Chondrocyte (in vitro differentiated cells): ENCODE measurements at regions not wholly inside any gene's neighbourhood (a gene's known extent, or its start where the extent isn't known, plus 50 kb on each side); places are given as distances from the start of the nearest gene placed in this dataset.

ENCODE experiments used
- DNase-seq: peaks from one replicate; pipeline ENCODE4 v3.0.0; 2021; ENCODE audit warnings: mixed read lengths, low spot score
- H3K27ac Mint-ChIP-seq: one replicate; pipeline ENCODE4 v1.8.0; 2021; ENCODE audit warnings: mild to moderate bottlenecking, moderate library complexity, mixed read lengths; ENCODE audit not compliant: unreplicated experiment
- H3K27me3 Mint-ChIP-seq: 2 replicates; pipeline ENCODE4 v1.8.0; 2021; ENCODE audit warnings: low read depth, mixed read lengths
- H3K36me3 Mint-ChIP-seq: 2 replicates; pipeline ENCODE4 v1.8.0; 2021; ENCODE audit warnings: low read depth, mixed read lengths
- H3K4me1 Mint-ChIP-seq: 2 replicates; pipeline ENCODE4 v1.8.0; 2021; ENCODE audit warnings: low read depth, mild to moderate bottlenecking, mixed read lengths
- H3K4me3 Mint-ChIP-seq: one replicate; pipeline ENCODE4 v1.8.0; 2021; ENCODE audit warnings: mild to moderate bottlenecking, moderate library complexity, mixed read lengths; ENCODE audit not compliant: unreplicated experiment
- H3K9me3 Mint-ChIP-seq: 2 replicates; pipeline ENCODE4 v1.8.0; 2021; ENCODE audit warnings: low read depth, mixed read lengths
- TF ChIP-seq, protein P1 (sequence below): fragments of 200-600 bp; sonication (generic); IDR thresholded peaks from 2 replicates; pipeline ENCODE4 v1.5.0; 2021; ENCODE audit warnings: antibody characterized with exemption, mild to moderate bottlenecking, moderate library complexity

DNA sequence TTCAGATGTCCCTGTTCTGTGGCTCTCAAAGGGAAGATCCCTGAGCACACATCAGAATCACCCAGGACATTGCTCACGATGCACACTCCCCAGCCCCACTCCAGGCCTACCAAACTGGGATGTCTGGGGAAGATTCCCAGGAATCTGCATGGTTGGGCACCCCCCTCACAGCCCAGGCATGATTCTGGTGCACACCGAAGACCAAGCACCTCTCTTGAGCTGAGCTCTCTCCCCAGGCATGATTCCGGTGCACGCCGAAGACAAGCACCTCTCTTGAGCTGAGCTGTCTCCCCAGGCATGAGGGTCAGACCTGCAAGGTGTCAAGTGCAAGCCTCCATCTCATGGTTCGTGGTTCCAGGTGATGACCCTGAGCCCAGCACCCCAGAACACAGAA is 112.2 kb upstream of the MEF2A start:
- Mint-ChIP-seq H3K9me3 (peaks cover 5% of the 10 kb centered on the region), H3K36me3 (peaks cover 4% of the 10 kb centered on the region), H3K27ac (peak overlapping the region; percentile 84), H3K27me3 (no peaks in the 10 kb centered on the region), H3K4me1 (peaks cover 84% of the 10 kb centered on the region), H3K4me3 (no peak overlapping the region)
- TF ChIP-seq, protein P1, sequence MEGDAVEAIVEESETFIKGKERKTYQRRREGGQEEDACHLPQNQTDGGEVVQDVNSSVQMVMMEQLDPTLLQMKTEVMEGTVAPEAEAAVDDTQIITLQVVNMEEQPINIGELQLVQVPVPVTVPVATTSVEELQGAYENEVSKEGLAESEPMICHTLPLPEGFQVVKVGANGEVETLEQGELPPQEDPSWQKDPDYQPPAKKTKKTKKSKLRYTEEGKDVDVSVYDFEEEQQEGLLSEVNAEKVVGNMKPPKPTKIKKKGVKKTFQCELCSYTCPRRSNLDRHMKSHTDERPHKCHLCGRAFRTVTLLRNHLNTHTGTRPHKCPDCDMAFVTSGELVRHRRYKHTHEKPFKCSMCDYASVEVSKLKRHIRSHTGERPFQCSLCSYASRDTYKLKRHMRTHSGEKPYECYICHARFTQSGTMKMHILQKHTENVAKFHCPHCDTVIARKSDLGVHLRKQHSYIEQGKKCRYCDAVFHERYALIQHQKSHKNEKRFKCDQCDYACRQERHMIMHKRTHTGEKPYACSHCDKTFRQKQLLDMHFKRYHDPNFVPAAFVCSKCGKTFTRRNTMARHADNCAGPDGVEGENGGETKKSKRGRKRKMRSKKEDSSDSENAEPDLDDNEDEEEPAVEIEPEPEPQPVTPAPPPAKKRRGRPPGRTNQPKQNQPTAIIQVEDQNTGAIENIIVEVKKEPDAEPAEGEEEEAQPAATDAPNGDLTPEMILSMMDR, result no peak
- DNase-seq, result no peak

DNA sequence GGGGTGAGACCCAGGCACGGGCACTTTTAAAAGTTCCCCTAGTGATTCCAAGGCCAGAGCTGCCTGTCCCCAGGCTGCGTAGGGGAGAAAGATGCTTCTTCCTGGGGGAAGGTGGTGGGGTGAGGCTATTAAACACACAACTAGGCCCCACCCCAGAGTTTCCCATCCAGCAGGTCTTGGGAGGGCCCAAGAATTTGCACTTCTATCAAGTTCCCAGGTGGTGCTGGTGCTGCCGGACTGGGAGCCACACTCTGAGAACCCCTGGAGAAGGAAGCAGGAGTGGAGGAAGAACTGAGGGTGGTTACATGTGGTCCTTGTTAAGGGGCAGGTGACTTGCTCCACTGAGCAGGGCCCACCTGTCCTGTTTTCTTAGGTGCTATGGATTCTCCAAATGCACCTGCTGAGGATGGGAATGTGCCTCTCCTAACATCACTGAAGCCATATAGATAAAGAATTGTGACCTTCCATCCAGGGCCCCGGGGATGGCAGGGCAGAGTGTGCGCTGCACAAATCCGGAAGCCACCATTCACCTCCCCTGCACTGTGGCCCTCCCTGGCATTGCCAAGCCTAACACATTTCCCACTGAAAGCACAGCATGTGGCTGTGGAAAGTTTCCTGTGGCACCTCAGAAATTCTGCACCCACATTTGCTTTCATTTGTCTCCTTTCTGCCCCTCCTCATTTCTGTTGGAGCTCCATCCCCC is 111.5 kb upstream of the MEF2A start:
- Mint-ChIP-seq H3K4me3 (no peak overlapping the region), H3K27ac (peak overlapping the region; percentile 98), H3K36me3 (peaks cover 5% of the 10 kb centered on the region), H3K9me3 (peaks cover 6% of the 10 kb centered on the region), H3K27me3 (no peaks in the 10 kb centered on the region), H3K4me1 (peaks cover 81% of the 10 kb centered on the region)
- DNase-seq, result no peak
- TF ChIP-seq, protein P1, result no peak

GRCh38 chr15:99454941-99455788 is 110.6 kb upstream of the MEF2A start:
- Mint-ChIP-seq H3K27me3 (no peaks in the 10 kb centered on the region), H3K4me1 (peaks cover 72% of the 10 kb centered on the region)
- DNase-seq, result peak; percentile 97

DNA sequence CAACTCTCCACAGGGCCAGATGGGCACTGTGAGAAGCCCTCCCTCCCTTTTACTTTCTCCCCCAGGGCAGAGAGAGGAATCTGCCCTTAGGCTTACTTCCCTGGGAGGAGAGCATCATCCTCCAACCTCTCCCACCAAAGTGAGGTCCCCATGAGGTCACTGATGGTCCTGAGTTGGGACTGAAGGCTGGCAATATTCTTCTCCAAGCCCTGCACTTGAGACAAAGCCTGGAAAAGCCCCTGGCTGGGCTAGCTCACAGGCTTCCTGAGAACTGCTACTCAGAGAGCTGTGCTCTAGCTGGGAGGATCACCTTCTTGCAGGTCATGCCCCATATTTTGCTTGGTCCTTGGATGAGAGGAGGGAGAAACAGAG is 110.0 kb upstream of the MEF2A start:
- Mint-ChIP-seq H3K9me3 (peaks cover 9% of the 10 kb centered on the region), H3K27me3 (no peaks in the 10 kb centered on the region), H3K4me1 (peaks cover 66% of the 10 kb centered on the region), H3K36me3 (peaks cover 5% of the 10 kb centered on the region), H3K27ac (peak overlapping the region; percentile 98), H3K4me3 (no peak overlapping the region)
- DNase-seq, result no peak
- TF ChIP-seq, protein P1, result no peak

More at GRCh38 chr15:99454941-99455788, 110.6 kb upstream of the MEF2A start:
- H3K9me3 Mint-ChIP-seq, result peaks cover 9% of the 10 kb centered on the region
- peak overlapping the region; percentile 5 for H3K4me3 Mint-ChIP-seq
- peaks cover 5% of the 10 kb centered on the region for H3K36me3 Mint-ChIP-seq
- H3K27ac Mint-ChIP-seq, result peak overlapping the region; percentile 98
- TF ChIP-seq, protein P1, result peak; percentile 11

DNA sequence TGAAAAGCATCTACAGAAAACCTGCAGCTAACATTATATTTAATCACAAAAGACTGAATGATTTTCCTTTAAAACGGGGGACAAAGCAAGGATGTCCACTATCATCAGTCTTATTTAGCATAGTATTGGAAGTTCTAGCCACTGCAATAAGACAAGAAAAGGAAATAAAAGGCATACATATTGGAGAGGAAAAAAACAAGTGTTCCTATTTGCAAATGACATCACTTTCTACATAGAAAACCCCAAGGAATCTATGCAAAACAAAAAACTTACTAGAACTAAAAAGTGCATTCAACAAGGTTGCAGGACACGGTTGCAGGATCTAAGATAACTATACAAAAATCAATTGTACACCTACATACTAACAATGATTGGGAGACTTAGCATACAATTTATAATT is 101.6 kb upstream of the MEF2A start:
- Mint-ChIP-seq H3K9me3 (peaks cover 49% of the 10 kb centered on the region), H3K4me1 (peaks cover 7% of the 10 kb centered on the region), H3K4me3 (no peak overlapping the region), H3K27me3 (no peaks in the 10 kb centered on the region), H3K27ac (no peak overlapping the region), H3K36me3 (peaks cover 10% of the 10 kb centered on the region)
- TF ChIP-seq, protein P1, result no peak
- DNase-seq, result no peak
